Cardiac septum (tissue), 1 donor: ENCODE measurements at regions not wholly inside any gene's neighbourhood (a gene's known extent, or its start where the extent isn't known, plus 50 kb on each side); places are given as distances from the start of the nearest gene placed in this dataset.

ENCODE experiments used
- DNase-seq: peaks from one replicate; pipeline ENCODE4 v3.0.0-alpha.2; 2020; ENCODE audit warnings: low spot score
- intact Hi-C: fragments of 100-400 bp; cut with DNase I; formaldehyde crosslinking; loops from one replicate; pipeline ENCODE4 v1.14.0; 2022
- donor health status: DM: no; HTN: no; CAD: no.

DNA sequence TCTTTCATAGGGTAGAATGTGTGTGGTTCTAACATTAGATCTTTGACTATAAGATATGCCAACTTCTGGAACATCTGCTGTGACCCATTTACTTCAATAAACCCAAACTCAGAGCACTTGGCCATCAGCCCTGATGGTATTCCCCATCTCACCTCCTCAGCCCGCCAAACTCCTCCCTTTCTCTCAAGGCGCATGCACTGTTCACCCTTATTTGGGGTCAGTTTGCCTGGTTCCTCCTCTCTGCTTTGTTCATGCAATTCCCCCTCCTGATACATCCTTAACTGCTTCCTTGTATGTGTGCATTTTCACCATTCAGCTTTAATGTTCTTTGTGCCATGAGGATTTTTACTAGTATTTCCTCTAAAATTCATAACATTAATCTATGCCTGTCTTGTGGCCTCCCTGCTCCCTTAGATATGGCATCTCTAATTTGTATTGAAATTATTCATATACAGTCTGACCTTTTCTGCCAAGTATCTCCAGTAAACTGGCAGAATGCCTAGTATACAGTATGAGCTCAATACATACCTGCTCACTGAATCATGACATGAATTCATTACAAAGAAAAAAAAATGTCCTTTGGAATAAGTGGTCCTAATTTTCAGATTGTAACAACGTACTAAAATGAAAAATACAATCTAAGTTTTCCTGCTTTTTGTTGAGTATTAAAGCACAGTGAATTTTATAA, 336.8 kb upstream of the IGFBP3 start:
- intact Hi-C loops = no loop called here
- no peak for DNase-seq

DNA sequence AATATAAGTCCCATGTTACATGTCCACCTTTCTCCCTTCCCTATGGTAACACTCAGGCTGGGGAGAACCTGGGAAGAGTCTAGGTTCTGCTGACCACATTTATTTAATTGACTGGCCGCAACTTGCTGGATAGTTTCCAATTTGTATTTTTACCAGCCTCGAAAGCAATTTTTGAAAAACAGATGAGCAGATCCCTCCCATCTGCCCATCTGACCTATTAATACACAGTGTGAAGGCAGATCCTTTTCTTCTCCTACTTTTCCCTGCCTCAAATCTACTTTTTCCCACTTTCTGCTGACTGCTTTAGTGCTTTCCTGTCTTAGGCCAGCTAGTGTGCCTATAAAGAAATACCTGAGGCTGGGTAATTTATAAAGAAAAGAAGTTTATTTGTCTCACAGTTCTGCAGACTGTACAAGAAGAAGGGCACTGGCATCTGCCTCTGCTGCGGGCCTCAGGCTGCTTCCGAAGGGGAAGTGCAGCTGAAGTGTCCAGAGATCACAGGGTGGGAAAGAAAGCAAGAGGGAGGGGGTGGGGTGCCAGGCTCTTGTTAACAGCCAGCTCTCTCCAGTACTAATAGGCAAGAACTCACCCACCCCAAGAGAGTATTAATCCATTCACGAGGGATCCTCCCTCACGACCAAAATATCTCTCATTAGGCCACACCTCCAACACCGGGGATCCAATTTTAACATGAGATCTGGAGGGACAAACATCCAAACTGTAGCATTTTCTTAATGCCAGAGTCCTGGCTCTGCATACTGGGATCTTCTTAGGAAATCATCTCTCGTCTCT, 336.0 kb upstream of the IGFBP3 start:
- no peak for DNase-seq
- intact Hi-C loops = no loop called here

DNA sequence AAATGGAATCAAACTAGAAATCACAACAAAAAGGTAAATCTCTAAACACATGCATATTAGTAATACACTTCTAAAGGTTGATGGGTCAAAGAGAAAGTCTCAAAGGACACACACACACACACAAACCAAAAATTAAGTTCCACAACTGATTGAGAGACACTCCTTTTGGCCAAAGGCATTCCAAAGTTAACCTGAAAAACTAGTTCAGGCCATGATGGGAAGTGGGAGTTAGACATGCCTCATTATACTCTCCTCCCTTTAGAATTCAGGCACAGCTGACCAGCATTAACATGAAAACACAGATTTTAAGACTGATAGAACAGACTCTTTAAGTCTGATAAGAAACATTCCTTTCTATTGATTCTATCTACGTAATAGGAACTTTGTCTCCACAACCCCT, 332.4 kb upstream of the IGFBP3 start:
- DNase-seq = no peak
- intact Hi-C loops = no loop called here

DNA sequence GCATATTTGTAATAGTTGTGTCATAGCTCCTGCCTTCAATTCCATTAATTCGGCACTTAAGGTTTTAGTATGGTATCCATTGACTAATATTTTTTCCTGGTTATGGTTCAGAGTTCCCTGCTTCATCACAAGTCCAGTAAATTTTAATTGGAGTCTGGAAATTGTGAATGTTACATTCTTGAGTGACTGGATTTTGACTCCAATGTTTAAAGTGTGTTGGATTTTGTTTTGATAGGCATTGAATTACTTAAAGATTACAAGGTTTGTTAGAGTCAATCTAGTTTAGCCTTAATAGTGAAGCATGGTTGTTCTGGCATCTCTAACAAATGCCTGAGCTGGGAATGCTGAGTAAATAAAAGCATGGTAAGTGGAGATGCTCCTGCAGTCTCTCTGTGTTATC, 326.6 kb upstream of the IGFBP3 start:
- DNase-seq = no peak
- intact Hi-C loops = no loop called here

DNA sequence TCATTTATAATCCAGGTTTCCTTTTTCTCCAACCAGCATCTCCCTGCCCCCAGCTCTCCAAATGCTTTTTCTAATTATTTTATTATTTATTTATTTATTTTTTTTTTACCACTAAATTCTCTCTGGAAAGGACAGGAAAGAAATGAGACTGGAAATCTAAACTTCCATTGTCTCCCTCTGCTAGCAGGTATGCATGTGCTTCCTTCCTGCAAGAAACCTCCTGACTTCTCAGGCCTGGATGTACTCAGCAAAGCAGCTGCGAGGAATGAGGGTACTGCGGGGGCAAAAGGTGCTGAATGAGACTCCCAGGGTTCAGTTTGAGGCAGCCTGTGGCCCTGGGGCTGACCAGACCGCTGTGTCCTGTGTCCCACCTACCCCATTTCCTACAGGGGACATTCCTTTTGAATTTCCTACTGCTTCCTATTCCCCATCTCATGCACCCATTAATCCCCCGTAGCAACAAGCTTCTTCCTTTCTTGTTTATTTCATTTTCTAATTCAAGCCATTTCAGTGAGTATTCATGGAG, 324.6 kb upstream of the IGFBP3 start:
- intact Hi-C loops = no loop called here
- DNase-seq = no peak

DNA sequence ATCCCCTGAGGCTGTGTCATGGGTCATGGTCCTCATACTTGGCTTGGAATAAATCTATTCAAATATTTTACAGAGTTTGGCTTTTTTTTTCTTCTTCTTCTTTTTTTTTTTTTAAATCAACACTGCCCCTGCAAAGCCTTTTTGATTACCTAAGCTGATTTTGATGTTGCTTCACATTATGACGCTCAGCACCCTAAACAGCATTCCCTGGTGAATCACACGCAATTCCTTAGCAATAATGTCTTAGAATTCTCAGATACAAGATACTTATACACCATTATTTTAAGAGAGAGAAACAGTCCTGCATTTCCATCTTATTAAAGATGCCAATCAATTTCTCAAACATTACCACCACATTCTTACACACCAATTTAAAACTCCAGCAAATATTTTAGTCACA, 323.7 kb upstream of the IGFBP3 start:
- intact Hi-C loops = no loop called here
- DNase-seq = no peak

DNA sequence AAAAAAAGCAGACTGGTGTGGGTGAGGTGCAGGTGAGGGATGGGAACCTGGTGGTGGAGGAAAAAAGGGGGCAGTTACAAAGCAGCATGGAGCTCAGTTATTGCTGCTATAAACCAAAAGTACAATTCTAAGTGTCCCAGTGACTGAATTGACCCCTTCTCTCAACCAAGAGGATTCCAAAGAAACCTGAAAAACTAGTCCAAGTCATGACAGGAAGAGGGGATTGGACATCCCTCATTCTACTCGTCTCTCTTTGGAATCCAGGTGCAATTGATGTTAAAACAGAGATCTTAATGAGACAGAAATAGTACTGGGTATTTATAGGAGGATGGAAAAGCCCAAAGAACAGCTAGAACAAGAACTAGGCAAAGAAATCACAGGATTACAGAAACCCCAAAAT, 322.3 kb upstream of the IGFBP3 start:
- intact Hi-C loops = no loop called here
- DNase-seq = no peak

DNA sequence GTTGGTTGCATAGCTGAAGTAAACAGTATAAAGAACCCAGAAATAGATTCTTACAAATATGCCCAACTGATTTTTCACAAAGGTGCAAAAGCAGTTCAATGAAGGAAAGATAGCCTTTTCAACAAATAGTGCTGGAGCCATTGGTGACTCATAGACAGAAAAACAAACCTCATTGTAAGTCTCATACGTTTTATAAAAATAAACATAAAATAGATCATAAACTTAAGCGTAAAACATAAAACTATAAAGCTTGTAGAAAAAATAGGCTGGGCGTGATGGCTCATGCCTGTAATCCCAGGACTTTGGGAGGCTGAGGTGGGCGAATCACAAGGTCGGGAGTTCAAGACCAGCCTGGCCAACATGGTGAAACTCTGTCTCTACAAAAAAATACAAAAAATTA, 318.8 kb upstream of the IGFBP3 start:
- DNase-seq = no peak
- intact Hi-C loops = no loop called here

DNA sequence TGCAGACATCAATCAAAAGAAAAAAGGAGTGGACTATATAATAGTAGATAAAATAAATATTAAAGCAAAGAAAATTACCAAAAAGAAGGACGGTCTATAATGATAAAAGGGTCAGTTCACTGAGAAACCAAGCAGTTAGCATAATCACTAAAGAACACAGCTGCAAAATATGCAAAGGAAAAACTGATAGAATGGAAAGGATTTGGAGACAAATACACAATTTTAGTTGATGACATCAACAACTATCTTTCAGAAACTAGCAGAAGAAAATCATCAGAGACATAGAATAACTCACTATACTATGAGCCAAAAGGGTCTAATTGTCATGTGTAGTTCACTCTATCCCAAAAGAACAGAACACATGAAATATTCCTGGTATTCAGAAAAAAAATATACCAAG, 316.4 kb upstream of the IGFBP3 start:
- DNase-seq = no peak
- intact Hi-C loops = no loop called here

DNA sequence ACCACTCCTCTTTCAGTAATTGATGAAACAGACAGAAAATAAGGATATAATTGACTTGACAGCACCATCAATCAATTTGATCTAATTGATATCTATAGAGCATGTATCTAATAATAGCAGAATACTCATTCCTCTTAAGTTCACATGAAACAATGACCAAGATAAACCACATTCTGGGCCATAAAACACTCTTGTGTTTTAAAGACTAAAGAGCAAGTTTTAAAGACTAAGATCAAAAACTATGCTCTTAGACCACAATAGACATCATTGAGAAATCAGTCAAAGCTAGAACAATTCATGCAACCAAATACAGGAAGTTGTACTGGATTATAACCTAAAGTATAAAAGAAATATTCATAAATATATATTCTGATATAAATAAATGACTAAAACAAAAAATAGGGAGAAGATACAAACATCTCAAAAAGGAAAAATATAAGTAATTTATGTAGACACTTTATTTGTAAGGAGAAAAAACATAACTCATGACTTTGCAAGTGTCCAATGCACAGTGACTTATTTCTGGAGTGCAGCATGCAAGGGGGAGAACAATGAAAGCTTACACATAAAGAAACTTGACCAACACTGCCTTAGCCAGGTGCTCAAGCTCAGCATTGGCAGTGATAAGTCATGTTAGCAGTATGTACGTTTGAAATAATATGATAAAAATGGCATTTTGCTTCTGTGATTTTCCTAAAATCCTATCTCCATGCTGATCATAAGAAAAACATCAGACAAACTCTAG, 312.7 kb upstream of the IGFBP3 start:
- intact Hi-C loops = no loop called here

DNA sequence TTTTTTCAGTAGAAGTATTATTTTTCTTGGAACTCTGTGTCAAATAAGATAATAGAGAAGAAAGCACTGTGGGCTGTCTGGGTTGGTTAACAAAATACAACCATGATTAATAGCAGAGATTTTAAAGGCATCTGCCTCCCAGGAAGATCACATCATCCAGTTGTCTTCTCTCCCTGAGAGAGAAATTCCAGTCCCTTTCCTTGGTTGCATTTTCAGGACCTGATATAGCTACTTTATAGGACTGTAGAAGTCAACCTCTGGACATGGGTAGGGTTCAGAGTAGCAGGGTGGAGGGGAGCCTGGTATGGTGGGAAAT, 309.9 kb upstream of the IGFBP3 start:
- intact Hi-C loops = no loop called here
- DNase-seq = no peak

More for the DNA sequence above, 312.7 kb upstream of the IGFBP3 start:
- DNase-seq = no peak

DNA sequence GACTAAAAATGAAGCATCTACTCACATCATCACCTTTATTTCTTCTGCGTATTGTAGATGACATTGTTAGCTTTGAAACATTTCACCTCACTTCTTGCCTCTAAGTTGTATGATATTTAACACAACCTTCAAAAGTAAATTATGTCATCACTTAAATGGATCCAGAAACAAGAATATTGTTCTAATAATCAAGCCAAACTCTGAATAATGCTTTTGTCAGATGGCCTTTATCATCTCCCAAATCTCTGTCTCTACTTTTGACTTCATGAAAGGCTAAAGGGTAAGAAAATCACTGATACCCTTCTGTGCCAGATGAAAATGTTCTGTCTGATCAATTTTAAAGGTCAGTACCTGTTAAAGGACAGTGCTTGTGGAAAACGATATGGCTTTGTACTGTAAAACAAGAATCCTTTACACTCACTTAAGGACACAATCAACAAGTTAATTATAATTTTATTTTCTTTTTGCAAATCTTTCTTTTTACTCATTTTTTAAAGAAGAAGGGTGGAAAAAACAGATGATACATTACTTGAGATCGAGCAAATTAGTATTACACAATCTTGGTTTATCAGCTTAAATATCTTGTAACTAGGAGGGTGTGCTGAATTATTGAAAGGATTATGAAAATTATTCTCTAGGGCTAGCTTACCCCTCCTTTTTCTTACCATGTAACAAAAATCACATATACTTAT, 309.4 kb upstream of the IGFBP3 start:
- DNase-seq = no peak
- intact Hi-C loops = no loop called here

DNA sequence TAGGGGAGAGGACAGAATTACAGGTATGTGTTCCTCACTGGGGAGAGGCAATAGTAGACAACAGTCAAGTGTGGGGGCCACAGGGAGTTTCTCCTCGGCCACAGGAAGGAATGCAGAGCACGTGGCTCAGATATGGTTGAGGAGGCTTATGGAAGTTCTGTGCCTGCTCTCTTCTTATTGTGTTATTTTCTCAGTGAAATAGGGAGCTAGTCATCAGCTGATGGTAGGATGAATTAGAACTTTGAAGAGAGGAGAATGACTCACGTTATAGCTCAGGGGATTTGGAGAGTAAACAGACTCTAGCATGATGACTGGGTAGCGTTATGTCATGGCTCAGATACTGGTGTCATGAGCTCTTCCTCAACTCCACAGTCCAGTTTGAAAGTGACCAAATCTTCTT, 308.3 kb upstream of the IGFBP3 start:
- intact Hi-C loops = no loop called here
- DNase-seq = no peak

DNA sequence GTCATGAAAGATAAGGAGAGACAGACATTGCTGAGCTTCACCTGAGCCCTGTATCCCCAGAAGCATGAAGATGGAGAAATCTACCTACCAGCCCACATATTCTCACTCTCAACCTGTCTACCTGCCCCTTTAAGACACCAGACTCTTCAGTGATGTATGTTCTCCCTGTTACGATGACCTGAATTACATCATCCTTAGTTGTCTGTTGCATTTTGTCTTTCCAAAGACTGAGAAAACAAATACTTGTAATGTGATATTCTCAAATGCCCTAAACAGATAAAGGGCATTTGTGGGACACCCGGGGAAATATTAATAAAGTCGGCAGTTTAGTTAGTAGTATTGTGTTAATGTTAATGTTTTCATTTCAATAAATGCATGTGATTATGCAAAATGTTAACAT, 305.8 kb upstream of the IGFBP3 start:
- DNase-seq = no peak
- intact Hi-C loops = no loop called here

DNA sequence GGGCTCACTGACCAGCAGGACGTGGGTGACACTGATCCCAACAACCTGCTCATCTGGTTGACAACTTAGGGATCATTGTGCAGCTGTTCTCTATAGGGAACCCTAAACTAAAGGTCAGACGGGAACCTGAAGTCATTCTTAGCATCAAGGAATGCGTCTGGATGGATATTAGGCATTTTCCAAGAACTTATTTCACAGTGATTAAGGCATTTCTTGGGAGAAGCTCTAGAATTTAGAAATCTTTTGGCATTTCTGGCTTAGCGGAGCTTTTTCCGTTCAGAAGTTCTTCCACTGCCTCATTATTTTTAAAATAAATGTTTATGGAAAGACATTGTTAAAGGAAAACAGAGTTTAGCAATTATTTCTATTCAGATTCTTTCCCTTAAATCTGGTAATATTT, 303.3 kb upstream of the IGFBP3 start:
- no peak for DNase-seq
- intact Hi-C loops = no loop called here

DNA sequence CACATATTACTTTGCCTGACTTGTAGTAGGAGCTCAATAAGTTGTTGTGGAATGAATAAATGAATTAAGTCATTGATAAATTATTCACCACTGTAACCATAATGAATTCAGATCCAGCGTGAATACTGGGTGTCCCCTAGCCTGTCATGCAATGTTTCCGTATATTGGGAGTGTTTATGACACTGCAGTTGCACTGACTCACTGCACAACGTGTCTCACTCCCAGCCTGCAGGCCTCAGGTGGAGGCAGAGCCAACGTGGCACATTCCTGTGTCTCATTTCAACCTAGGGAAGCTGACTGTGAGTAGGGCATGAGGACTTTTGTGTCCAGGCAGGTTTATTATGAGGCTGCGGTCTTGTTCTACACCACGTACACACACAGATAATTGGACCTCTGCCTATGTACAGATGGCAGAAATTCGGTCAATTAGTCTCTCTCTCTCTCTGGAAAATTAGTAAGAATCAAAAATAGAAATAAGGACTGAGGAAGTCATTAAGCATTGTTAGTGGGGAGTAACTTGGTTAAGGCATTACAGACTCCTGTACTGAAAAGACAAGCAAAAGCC, 299.1 kb upstream of the IGFBP3 start:
- no peak for DNase-seq
- intact Hi-C loops = no loop called here

DNA sequence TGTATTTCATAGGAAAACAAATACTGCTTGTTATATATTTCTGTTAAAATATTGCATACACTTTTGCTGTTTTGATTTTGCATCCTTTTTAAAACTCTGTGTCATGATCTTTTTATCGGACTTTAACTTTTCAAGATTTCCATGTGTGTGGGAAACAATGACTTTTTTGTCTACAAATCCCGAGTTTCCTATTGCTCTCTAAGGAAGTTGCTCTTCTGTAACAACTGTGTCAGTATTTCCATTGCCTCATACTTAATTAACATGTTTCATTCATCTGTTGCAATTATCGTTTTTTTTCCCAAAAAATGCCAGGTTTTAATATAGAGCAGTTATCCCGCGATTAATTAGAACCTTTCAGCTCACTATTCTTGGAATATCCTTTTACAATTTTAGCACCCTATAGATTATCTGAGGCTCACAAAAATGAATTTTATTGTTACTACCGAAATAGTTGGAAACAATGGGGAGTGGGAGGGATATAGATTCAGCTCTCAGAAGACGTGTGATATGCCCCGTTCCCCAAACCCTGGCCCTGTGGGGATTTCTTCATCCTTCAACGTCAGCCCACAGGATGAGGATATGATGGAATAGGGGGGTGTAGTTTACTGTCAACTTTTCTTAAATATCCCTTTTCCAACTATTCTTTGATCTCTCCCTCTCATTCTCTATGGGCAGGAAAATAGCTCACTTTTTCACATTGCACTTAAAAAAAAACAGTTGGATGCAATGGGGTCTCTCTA, 297.6 kb upstream of the IGFBP3 start:
- intact Hi-C loops = loop anchor here (5.0 to 10.0 kb wide), 2 partner anchors 166 to 294 kb away; partner anchors contain the start of gene IGFBP3
- DNase-seq = no peak

DNA sequence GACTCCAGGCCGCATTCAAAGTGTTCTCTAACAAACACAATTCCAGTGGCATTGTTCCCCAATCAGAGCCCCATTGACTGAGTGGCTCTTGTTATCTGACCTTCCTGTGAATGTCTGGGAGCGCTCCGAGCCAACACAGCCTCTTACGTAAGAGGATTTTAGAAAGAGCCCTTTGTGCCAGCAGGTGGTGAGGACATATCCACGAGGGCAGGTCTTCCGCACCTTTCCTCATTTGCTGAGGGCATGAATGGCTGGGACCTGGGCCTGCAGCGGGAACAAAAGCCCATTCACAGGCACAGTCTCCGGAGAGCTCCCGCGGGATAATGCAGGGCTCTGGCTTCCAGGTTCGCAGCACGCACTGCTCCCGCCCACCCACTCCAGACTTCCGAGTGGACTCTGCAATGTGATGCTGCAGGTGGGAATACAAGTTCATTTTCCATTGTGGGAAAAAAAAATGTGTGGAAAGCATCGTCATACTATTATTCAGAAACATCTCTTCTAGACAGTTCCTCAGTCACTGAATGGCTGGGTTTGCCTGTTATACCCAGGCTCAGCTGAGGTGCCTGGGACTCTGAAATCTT, 295.0 kb upstream of the IGFBP3 start:
- no peak for DNase-seq
- intact Hi-C loops = loop anchor here (5.0 to 10.0 kb wide), 2 partner anchors 164 to 291 kb away; partner anchors contain the start of gene IGFBP3

DNA sequence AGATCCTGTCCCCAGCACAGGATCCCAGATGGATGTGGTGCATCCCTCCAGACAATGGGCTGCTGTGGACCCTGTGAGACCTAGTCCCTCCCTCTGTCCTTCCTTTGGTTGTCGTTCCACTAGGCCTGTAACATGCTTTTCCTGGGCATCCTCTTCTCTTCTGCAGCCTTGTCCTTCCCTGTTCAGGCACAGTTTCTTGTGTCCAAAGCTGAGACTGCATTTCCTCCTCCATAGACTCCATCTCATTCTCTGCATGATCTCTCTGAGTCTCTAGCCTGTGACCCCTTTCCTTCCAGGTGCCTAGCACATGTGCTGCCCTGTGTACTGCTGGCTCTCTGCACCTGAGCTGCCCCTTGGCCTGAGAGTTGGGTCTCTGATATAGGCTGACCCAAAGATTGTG, 293.5 kb upstream of the IGFBP3 start:
- intact Hi-C loops = loop anchor here (10.0 kb wide), 1 partner anchor 290 kb away; the partner anchor contains the start of gene IGFBP3
- no peak for DNase-seq
